ENCODE measurements at regions not wholly inside any gene's neighbourhood (a gene's known extent, or its start where the extent isn't known, plus 50 kb on each side); places are given as distances from the start of the nearest gene placed in this dataset.

DNA sequence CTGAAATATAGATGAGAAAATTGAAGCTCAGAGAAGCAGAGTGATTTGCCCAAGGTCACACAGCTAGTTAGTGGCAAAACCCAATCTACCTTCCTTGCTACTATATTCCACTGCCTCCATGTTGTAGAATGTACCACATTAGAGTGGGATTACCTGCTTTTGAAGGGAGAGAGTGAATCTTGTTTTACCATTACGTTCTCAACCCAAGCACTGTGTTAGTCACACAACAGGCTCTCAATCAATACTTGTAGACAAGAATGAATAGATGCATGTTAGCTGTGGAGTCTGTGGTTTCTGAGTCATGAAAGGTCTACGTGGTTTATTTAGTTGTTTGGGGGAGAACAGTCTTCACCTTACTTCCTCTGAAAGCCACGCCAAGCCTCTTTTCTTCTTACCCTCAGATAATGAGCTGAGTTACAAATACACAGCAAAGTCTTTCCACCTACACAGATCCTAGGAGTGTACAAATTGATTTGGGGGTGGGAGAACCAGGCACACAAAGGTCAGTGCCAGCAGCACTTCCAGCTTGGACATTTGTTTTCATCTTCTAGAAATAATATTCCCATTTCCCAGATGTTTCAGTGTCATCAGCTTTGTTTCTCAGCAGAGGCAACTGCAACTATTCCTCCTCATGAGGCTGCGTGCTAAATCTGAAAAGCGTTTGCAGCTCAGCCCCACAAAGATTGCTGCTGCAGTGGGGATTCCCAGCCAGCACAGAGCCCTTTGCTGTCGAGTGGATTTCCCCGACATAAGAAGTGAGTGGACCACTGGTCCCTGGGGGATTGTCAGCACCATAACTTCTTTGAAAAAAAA lies 71.5 kb upstream of the ADO start:
- Mint-ChIP-seq H3K27me3 (ENCODE audit: low read depth, poor library complexity) (peaks cover 6% of the 10 kb centered on the region), H3K27ac (no peak overlapping the region), H3K4me1 (no peaks in the 10 kb centered on the region), H3K4me3 (no peak overlapping the region), H3K9me3 (no peaks in the 10 kb centered on the region), H3K36me3 (ENCODE audit: low read depth) (no peaks in the 10 kb centered on the region)
- no peak for DNase-seq
- TF ChIP-seq, protein P1, sequence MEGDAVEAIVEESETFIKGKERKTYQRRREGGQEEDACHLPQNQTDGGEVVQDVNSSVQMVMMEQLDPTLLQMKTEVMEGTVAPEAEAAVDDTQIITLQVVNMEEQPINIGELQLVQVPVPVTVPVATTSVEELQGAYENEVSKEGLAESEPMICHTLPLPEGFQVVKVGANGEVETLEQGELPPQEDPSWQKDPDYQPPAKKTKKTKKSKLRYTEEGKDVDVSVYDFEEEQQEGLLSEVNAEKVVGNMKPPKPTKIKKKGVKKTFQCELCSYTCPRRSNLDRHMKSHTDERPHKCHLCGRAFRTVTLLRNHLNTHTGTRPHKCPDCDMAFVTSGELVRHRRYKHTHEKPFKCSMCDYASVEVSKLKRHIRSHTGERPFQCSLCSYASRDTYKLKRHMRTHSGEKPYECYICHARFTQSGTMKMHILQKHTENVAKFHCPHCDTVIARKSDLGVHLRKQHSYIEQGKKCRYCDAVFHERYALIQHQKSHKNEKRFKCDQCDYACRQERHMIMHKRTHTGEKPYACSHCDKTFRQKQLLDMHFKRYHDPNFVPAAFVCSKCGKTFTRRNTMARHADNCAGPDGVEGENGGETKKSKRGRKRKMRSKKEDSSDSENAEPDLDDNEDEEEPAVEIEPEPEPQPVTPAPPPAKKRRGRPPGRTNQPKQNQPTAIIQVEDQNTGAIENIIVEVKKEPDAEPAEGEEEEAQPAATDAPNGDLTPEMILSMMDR (IDR thresholded peaks at IDR 0.05) = no peak

GRCh38 chr10:62733654-62734293 lies 70.7 kb upstream of the ADO start:
- H3K27me3 Mint-ChIP-seq (ENCODE audit: low read depth, poor library complexity) = peaks cover 3% of the 10 kb centered on the region
- H3K9me3 Mint-ChIP-seq = no peaks in the 10 kb centered on the region
- TF ChIP-seq, protein P1 (IDR thresholded peaks at IDR 0.05) = no peak

GRCh38 chr10:62734781-62735463 lies 69.6 kb upstream of the ADO start:
- peaks cover 3% of the 10 kb centered on the region for H3K27me3 Mint-ChIP-seq (ENCODE audit: low read depth, poor library complexity)
- no peak overlapping the region for H3K27ac Mint-ChIP-seq
- no peak overlapping the region for H3K4me3 Mint-ChIP-seq
- no peaks in the 10 kb centered on the region for H3K4me1 Mint-ChIP-seq
- H3K9me3 Mint-ChIP-seq = no peaks in the 10 kb centered on the region
- TF ChIP-seq, protein P1 (IDR thresholded peaks at IDR 0.05) = no peak
- no peaks in the 10 kb centered on the region for H3K36me3 Mint-ChIP-seq (ENCODE audit: low read depth)
- DNase-seq = no peak

More at GRCh38 chr10:62733654-62734293, 70.7 kb upstream of the ADO start:
- H3K27ac Mint-ChIP-seq = no peak overlapping the region
- DNase-seq = no peak
- no peaks in the 10 kb centered on the region for H3K36me3 Mint-ChIP-seq (ENCODE audit: low read depth)
- no peak overlapping the region for H3K4me3 Mint-ChIP-seq
- H3K4me1 Mint-ChIP-seq = no peaks in the 10 kb centered on the region

GRCh38 chr10:62735464-62736167 lies 68.9 kb upstream of the ADO start:
- H3K27ac Mint-ChIP-seq = no peak overlapping the region
- no peaks in the 10 kb centered on the region for H3K36me3 Mint-ChIP-seq (ENCODE audit: low read depth)
- no peaks in the 10 kb centered on the region for H3K9me3 Mint-ChIP-seq
- TF ChIP-seq, protein P1 (IDR thresholded peaks at IDR 0.05) = no peak
- no peaks in the 10 kb centered on the region for H3K4me1 Mint-ChIP-seq
- no peak overlapping the region for H3K4me3 Mint-ChIP-seq
- H3K27me3 Mint-ChIP-seq (ENCODE audit: low read depth, poor library complexity) = peaks cover 3% of the 10 kb centered on the region
- DNase-seq = no peak

- Mint-ChIP-seq H3K27ac (no peak overlapping the region), H3K36me3 (ENCODE audit: low read depth) (no peaks in the 10 kb centered on the region), H3K27me3 (ENCODE audit: low read depth, poor library complexity) (peaks cover 3% of the 10 kb centered on the region), H3K9me3 (no peaks in the 10 kb centered on the region), H3K4me3 (no peak overlapping the region), H3K4me1 (no peaks in the 10 kb centered on the region)
- TF ChIP-seq, protein P1 (IDR thresholded peaks at IDR 0.05) = no peak
- no peak for DNase-seq
Measured at GRCh38 chr10:62736168-62736546, 68.4 kb upstream of the ADO start.
